Mucosa of descending colon (tissue), 3 donors: ENCODE measurements at regions not wholly inside any gene's neighbourhood (a gene's known extent, or its start where the extent isn't known, plus 50 kb on each side); places are given as distances from the start of the nearest gene placed in this dataset.
"Not testable (repeated sequence)": the region's sequence is repeated elsewhere in the genome, so short reads cannot be mapped to it uniquely, and the experiment has no call there.

Experiments used
- ATAC-seq: fragments of 200-7000 bp; cut with Tn5 transposase; one replicate; pipeline ENCODE4 v1.9.1; 2020; ENCODE audit warnings: mild to moderate bottlenecking, moderate library complexity
- DNase-seq, 3 donors: peaks; one replicate each; pipeline ENCODE4 v3.0.0-alpha.2; 2020
- H3K36me3 ChIP-seq: fragments of 200-600 bp; one replicate; pipeline ENCODE4 v1.8.0; 2021; ENCODE audit warnings: low read depth, mild to moderate bottlenecking
- H3K4me1 ChIP-seq: fragments of 200-600 bp; one replicate; pipeline ENCODE4 v1.8.0; 2021; ENCODE audit warnings: low read depth, mild to moderate bottlenecking
- H3K4me3 ChIP-seq: fragments of 200-600 bp; one replicate; pipeline ENCODE4 v1.8.0; 2021; ENCODE audit warnings: mild to moderate bottlenecking
- H3K9me3 ChIP-seq: fragments of 200-600 bp; one replicate; pipeline ENCODE4 v1.8.0; 2021; ENCODE audit warnings: mild to moderate bottlenecking
- CTCF ChIP-seq: fragments of 200-600 bp; IDR thresholded peaks from one replicate; pipeline ENCODE4 v1.8.0; 2022; ENCODE audit warnings: antibody characterized with exemption, mild to moderate bottlenecking
- intact Hi-C, 2 donors: fragments of 100-400 bp; cut with DNase I in 1 of 2; cut with micrococcal nuclease in 1 of 2; formaldehyde crosslinking; loops; one replicate each; pipeline versions ENCODE4 v1.11.0 to v1.11.1; 2022; cut with DNase I, micrococcal nuclease
- donor health status: DM: no; HTN: no; CAD: no; lungs with moderate emphysema.
- donor health status: DM: no; HTN: no; CAD: no.
- donor health status: DM: no; HTN: yes; CAD: no.

GRCh38 chr11:45737056-45737455 is 67.9 kb upstream of the SLC35C1 start:
- no peak for TF ChIP-seq CTCF
- DNase-seq: no peak
- Histone ChIP-seq H3K36me3 (no peaks in the 10 kb centered on the region), H3K4me3 (no peak overlapping the region), H3K9me3 (no peaks in the 10 kb centered on the region), H3K4me1 (no peaks in the 10 kb centered on the region)
- no peak for ATAC-seq
- intact Hi-C loops: no loop called here

DNA sequence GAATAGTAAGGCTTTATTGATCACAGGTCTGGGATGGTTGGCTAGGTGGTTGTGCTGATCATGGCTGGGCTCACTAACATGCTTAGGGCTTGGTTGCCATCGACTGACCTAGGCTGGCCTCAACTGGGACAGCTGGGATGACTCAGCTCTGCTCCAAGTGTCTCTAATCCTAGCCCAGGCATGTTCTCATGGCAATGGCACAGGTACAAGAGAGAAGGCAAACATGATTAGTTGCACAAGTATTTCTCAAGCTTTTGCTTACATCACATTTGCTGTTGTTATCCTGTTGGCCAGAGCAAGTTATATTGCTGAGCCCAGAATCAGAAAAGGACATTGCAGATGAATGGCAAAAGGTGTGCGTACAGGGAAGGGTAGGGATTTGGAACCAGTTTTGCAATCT is 68.5 kb upstream of the SLC35C1 start:
- Histone ChIP-seq H3K9me3 (no peaks in the 10 kb centered on the region), H3K4me3 (no peak overlapping the region), H3K36me3 (no peaks in the 10 kb centered on the region), H3K4me1 (no peaks in the 10 kb centered on the region)
- ATAC-seq (no peak), DNase-seq (no peak)
- no peak for TF ChIP-seq CTCF
- intact Hi-C loops: no loop called here

DNA sequence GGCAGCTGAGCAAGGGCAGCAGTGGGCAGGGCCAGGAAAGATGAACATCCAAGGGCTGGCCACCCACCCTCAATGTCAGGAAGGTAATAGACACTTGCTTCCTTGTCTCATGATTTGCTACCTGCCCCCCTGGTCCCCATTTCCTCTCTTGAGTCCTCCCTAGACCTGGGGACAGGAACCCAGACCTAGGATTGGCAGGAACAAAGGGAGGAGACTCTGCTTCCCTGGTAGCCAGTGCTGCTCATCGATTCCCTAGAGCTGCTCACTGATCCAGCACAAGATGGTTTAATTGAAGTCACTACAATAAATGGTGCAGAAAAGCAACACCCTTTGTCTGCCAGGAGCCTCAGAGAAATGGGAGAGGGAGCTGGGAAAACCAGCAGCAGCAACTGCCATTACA is 67.8 kb upstream of the CHST1 start:
- Histone ChIP-seq H3K9me3 (no peaks in the 10 kb centered on the region), H3K4me3 (no peak overlapping the region), H3K36me3 (no peaks in the 10 kb centered on the region), H3K4me1 (no peaks in the 10 kb centered on the region)
- intact Hi-C loops: no loop called here
- TF ChIP-seq CTCF: no peak
- DNase-seq (no peak), ATAC-seq (no peak)

- ATAC-seq (no peak), DNase-seq (no peak)
- no peaks in the 10 kb centered on the region for H3K36me3 ChIP-seq
- H3K4me1 ChIP-seq: no peaks in the 10 kb centered on the region
- H3K9me3 ChIP-seq: no peaks in the 10 kb centered on the region
- intact Hi-C loops: no loop called here
- TF ChIP-seq CTCF: no peak
- no peak overlapping the region for H3K4me3 ChIP-seq
Measured at GRCh38 chr11:45732343-45732742, 66.9 kb upstream of the CHST1 start.

DNA sequence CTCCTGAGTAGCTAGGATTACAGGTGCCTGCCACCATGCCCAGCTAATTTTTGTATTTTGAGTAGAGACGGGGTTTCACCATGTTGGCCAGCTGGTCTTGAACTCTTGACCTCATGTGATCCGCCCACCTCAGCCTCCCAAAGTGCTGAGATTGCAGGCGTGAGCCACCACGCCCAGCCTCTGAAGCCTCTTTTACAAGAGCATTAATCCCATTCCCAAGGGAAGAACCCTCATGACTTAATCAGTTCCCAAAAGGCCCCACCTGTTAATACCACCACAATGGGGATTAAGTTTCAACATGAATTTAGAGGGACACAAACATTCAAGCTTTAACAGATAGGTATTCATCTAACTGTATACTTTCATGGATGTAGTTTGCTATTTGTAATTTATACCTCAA is 65.7 kb upstream of the CHST1 start:
- not testable (repeated sequence) for ATAC-seq

GRCh38 chr11:45730014-45730413 is 64.6 kb upstream of the CHST1 start:
- no peaks in the 10 kb centered on the region for H3K36me3 ChIP-seq
- no peak overlapping the region for H3K4me3 ChIP-seq
- no peaks in the 10 kb centered on the region for H3K4me1 ChIP-seq
- no peak for ATAC-seq
- no peaks in the 10 kb centered on the region for H3K9me3 ChIP-seq
- DNase-seq: no peak
- intact Hi-C loops: no loop called here
- no peak for TF ChIP-seq CTCF

More for the DNA sequence above, 65.7 kb upstream of the CHST1 start:
- H3K9me3 ChIP-seq, H3K4me3 ChIP-seq, H3K36me3 ChIP-seq, DNase-seq, H3K4me1 ChIP-seq, intact Hi-C loops: not testable (repeated sequence)
